GM12878 (cell line): ENCODE measurements at regions not wholly inside any gene's neighbourhood (a gene's known extent, or its start where the extent isn't known, plus 50 kb on each side); places are given as distances from the start of the nearest gene placed in this dataset.

Experiments used
- ATAC-seq: fragments of 200-7000 bp; cut with Tn5 transposase; 3 replicates; pipeline ENCODE4 v1.9.1; 2020; ENCODE audit warnings: mild to moderate bottlenecking, moderate library complexity
- BruUV-seq: library from RNA; stranded (reverse); fragments of 400-500 nt; replicated peaks from 2 replicates; lab custom pipeline; 2021; lab: Mats Ljungman, UMichigan
- CTCF ChIA-PET: fragments of 300-600 bp; sonication (Branson Sonifier 250); formaldehyde crosslinking; extraction: SDS; loops from one replicate; lab custom pipeline; 2021; ENCODE audit warnings: inconsistent platforms; lab: Yijun Ruan, JAX
- POLR2A ChIA-PET: fragments of 350-600 bp; formaldehyde crosslinking; extraction: SDS; loops from one replicate; lab custom pipeline; 2021; ENCODE audit warnings: inconsistent platforms; lab: Charles Lee
- RAD21 ChIA-PET: fragments of 300-600 bp; sonication (Branson Sonifier 250); formaldehyde crosslinking; loops from one replicate; lab custom pipeline; 2023; ENCODE audit warnings: antibody characterized with exemption; ENCODE audit not compliant: unreplicated experiment; lab: Charles Lee
- SMC1A ChIA-PET: fragments of 300-600 bp; sonication (Branson Sonifier 250); formaldehyde crosslinking; loops from one replicate; lab custom pipeline; 2023; ENCODE audit not compliant: unreplicated experiment, uncharacterized antibody; lab: Charles Lee
- DNase-seq: peaks from one replicate; pipeline ENCODE4 v3.0.0-alpha.2; 2011; ENCODE audit warnings: low read depth, low spot score
- FAIRE-seq: peaks from 3 replicates; lab custom pipeline; 2011; peaks lifted over from hg19 to GRCh38; lab: Jason Lieb, UNC
- H2AFZ ChIP-seq: 2 replicates; pipeline ENCODE4 v1.6.0; 2011; ENCODE audit warnings: low read depth, low read length, control low read depth; ENCODE audit not compliant: control insufficient read depth
- H3K27ac ChIP-seq: 2 replicates; pipeline ENCODE4 v1.5.1; 2011; ENCODE audit warnings: control low read depth; ENCODE audit not compliant: control insufficient read depth, insufficient read depth
- H3K27me3 ChIP-seq, 2 experiments: replicated peaks in 1 of 2; 2 replicates each; pipeline versions ENCODE4 v1.6.0 to v1.6.1; 2011; ENCODE audit warnings: low read length in 1 of 2; ENCODE audit not compliant: control insufficient read depth in 2 of 2, insufficient read depth in 2 of 2
- H3K36me3 ChIP-seq, 2 experiments: 2 replicates each; pipeline ENCODE4 v1.5.1; 2011; ENCODE audit warnings: low read length in 1 of 2; ENCODE audit not compliant: control insufficient read depth in 2 of 2, insufficient read depth in 2 of 2
- H3K4me1 ChIP-seq: 2 replicates; pipeline ENCODE4 v1.6.1; 2011; ENCODE audit warnings: mild to moderate bottlenecking, low read length, moderate library complexity, mixed read lengths; ENCODE audit not compliant: control insufficient read depth, insufficient read depth
- H3K4me2 ChIP-seq: 2 replicates; pipeline ENCODE4 v1.6.0; 2011; ENCODE audit warnings: control low read depth; ENCODE audit not compliant: control insufficient read depth, insufficient read depth
- H3K4me3 ChIP-seq: fragments of 200-600 bp; sonication (generic); 2 replicates; pipeline ENCODE4 v1.5.1; 2016
- H3K79me2 ChIP-seq: 2 replicates; pipeline ENCODE4 v1.6.0; 2011; ENCODE audit warnings: low read length; ENCODE audit not compliant: control insufficient read depth, insufficient read depth
- H3K9ac ChIP-seq: 2 replicates; pipeline ENCODE4 v1.8.0; 2011; ENCODE audit warnings: low read length, control low read depth, mixed read lengths; ENCODE audit not compliant: control insufficient read depth, insufficient read depth
- H3K9me3 ChIP-seq: replicated peaks from 3 replicates; pipeline ENCODE4 v1.5.1; 2011; ENCODE audit warnings: mild to moderate bottlenecking, low read length; ENCODE audit not compliant: control insufficient read depth, insufficient read depth
- H4K20me1 ChIP-seq: 2 replicates; pipeline ENCODE4 v1.6.0; 2011; ENCODE audit not compliant: control insufficient read depth, insufficient read depth
- BCL11A ChIP-seq: IDR thresholded peaks from 2 replicates; pipeline ENCODE4 v1.6.1; 2011; ENCODE audit warnings: low read depth, low read length
- CTCF ChIP-seq, 3 experiments: IDR thresholded peaks in 2 of 3; conservative IDR thresholded peaks in 1 of 3; 2 replicates each; pipeline ENCODE4 v1.5.1; 2011; ENCODE audit warnings: low read depth in 3 of 3, low read length in 3 of 3, mild to moderate bottlenecking in 3 of 3, control low read depth in 2 of 3, moderate library complexity in 2 of 3, inconsistent platforms in 1 of 3, mixed read lengths in 1 of 3; ENCODE audit not compliant: control insufficient read depth in 2 of 3, insufficient read depth in 1 of 3; ENCODE audit errors: extremely low read depth in 1 of 3
- DPF2 ChIP-seq: fragments of 450-650 bp; IDR thresholded peaks from 2 replicates; pipeline ENCODE4 v1.6.1; 2017; ENCODE audit warnings: mild to moderate bottlenecking
- MTA3 ChIP-seq: IDR thresholded peaks from 2 replicates; pipeline ENCODE4 v1.6.1; 2012; ENCODE audit warnings: low read length, inconsistent platforms, borderline replicate concordance
- MXI1 ChIP-seq: fragments of 150-350 bp; IDR thresholded peaks from 2 replicates; pipeline ENCODE4 v1.6.1; 2011; ENCODE audit warnings: low read depth, mild to moderate bottlenecking, inconsistent platforms, low read length, improper control_type of control experiment
- NFIC ChIP-seq: IDR thresholded peaks from 2 replicates; pipeline ENCODE4 v1.6.1; 2012; ENCODE audit warnings: low read depth, mild to moderate bottlenecking, inconsistent platforms, low read length, moderate library complexity
- RAD21 ChIP-seq: IDR thresholded peaks from 2 replicates; pipeline ENCODE4 v1.6.1; 2011; ENCODE audit warnings: mild to moderate bottlenecking, low read depth, low read length, moderate library complexity; ENCODE audit not compliant: insufficient read depth
- RCOR1 ChIP-seq: conservative IDR thresholded peaks from 2 replicates; pipeline ENCODE4 v1.6.1; 2012; ENCODE audit warnings: low read depth, low read length, improper control_type of control experiment
- SMC3 ChIP-seq: IDR thresholded peaks from 2 replicates; pipeline ENCODE4 v1.6.1; 2011; ENCODE audit warnings: low read length, improper control_type of control experiment, borderline replicate concordance
- WGBS: methylation state at CpG from one replicate; pipeline ENCODE4 v1.1.6; 2016; ENCODE audit warnings: low lambda C conversion rate; ENCODE audit not compliant: insufficient replicate concordance, insufficient coverage; ENCODE audit errors: missing lambda C conversion rate; 5-methylcytosine and 5-hydroxymethylcytosine counted together
- in situ Hi-C: fragments of 300-500 bp; cut with MboI; formaldehyde crosslinking; loops from 9 replicates; pipeline ENCODE4 v1.14.3; 2018; ENCODE audit warnings: mixed read lengths
- intact Hi-C: fragments of 100-400 bp; cut with micrococcal nuclease; formaldehyde crosslinking; loops from one replicate; pipeline ENCODE4 v1.14.2; 2022; ENCODE audit not compliant: unreplicated experiment

GRCh38 chrX:58044130-58044529 is 133.9 kb upstream of the ZXDA start:
- no peak for FAIRE-seq
- Histone ChIP-seq H3K27ac (no peak overlapping the region), H4K20me1 (no peaks in the 10 kb centered on the region)
- no TSS peak for BruUV-seq
- TF ChIP-seq NFIC = no peak
- no peak for TF ChIP-seq MTA3
- no peak for TF ChIP-seq DPF2
- TF ChIP-seq, all 136 proteins: peak for 0
- POLR2A ChIA-PET = no interaction called here
- H3K9me3 ChIP-seq = no peaks in the 10 kb centered on the region; the same call in 2 of the 3 replicates
- H3K79me2 ChIP-seq = no peaks in the 10 kb centered on the region
- ATAC-seq (no peak), DNase-seq (no peak)
- RAD21 ChIA-PET = no interaction called here
- in situ Hi-C loops = loop anchor here (25.0 kb wide), 1 partner anchor 107 kb away; no protein-coding TSS in a partner anchor
- H2AFZ ChIP-seq = no peak overlapping the region
- H3K4me1 ChIP-seq = no peaks in the 10 kb centered on the region
- no peaks in the 10 kb centered on the region for H3K36me3 ChIP-seq
- H3K9ac ChIP-seq = no peak overlapping the region
- CTCF ChIA-PET = no interaction called here
- H3K4me2 ChIP-seq = no peak overlapping the region
- intact Hi-C loops = no loop called here
- no peak overlapping the region for H3K4me3 ChIP-seq
- H3K27me3 ChIP-seq = no peaks in the 10 kb centered on the region
- SMC1A ChIA-PET = no interaction called here

- SMC1A ChIA-PET = interaction anchor here (1.1 to 2.2 kb wide), 3 partner anchors 16 to 206 kb away, joined by 3 to 13 read pairs (median 4); no protein-coding TSS in a partner anchor
- CTCF ChIA-PET = interaction anchor here (1.1 to 2.5 kb wide), 6 partner anchors 9 to 1219 kb away, joined by 3 to 11 read pairs (median 4); no protein-coding TSS in a partner anchor
- Histone ChIP-seq H2AFZ (no peak overlapping the region), H3K4me3 (no peak overlapping the region), H3K9me3 (no peaks in the 10 kb centered on the region), H3K36me3 (no peaks in the 10 kb centered on the region), H4K20me1 (no peaks in the 10 kb centered on the region), H3K4me1 (no peaks in the 10 kb centered on the region), H3K4me2 (no peak overlapping the region), H3K27me3 (no peaks in the 10 kb centered on the region), H3K79me2 (no peaks in the 10 kb centered on the region), H3K9ac (no peak overlapping the region), H3K27ac (no peak overlapping the region)
- intact Hi-C loops = loop anchor here (2.0 to 5.0 kb wide), 3 partner anchors 205 to 1224 kb away; no protein-coding TSS in a partner anchor
- ATAC-seq = peak; percentile 69
- RAD21 ChIA-PET = no interaction called here
- POLR2A ChIA-PET = no interaction called here
- WGBS = 0% methylated on average over 5 of the region's 5 CpGs
- BruUV-seq = no TSS peak
- DNase-seq = no peak
- in situ Hi-C loops = loop anchor here (10.0 to 25.0 kb wide), 2 partner anchors 89 to 211 kb away; no protein-coding TSS in a partner anchor
- FAIRE-seq = no peak
- TF ChIP-seq MXI1 = no peak
- TF ChIP-seq RCOR1 = no peak
- peak; percentile 55; the same call in 1 of the 2 replicates for TF ChIP-seq SMC3
- no peak for TF ChIP-seq BCL11A
- TF ChIP-seq CTCF (IDR thresholded peaks at IDR 0.05 in 2 of 3, conservative IDR thresholded peaks at IDR 0.05 in 1 of 3; ENCODE audit: control insufficient read depth in 2 of 3, extremely low read depth in 1 of 3, insufficient read depth in 1 of 3, low read depth in 3 of 3, low read length in 3 of 3) = peak; percentile 57 to 65 (median 61)
- TF ChIP-seq RAD21 = peak; percentile 61
Observed at GRCh38 chrX:58025979-58026378, 115.7 kb upstream of the ZXDA start.
